Adrenal gland (tissue), 5 donors: ENCODE measurements at regions not wholly inside any gene's neighbourhood (a gene's known extent, or its start where the extent isn't known, plus 50 kb on each side); places are given as distances from the start of the nearest gene placed in this dataset.
"Not testable (repeated sequence)": the region's sequence is repeated elsewhere in the genome, so short reads cannot be mapped to it uniquely, and the experiment has no call there.

Experiments
- CTCF ChIP-seq, 6 experiments: fragments of 450-650 bp in 4 of 6; fragments of 200-600 bp in 2 of 6; sonication (generic) in 1 of 6; IDR thresholded peaks; 1 replicate in 5 of 6; 2 replicates in 1 of 6; pipeline versions ENCODE4 v1.5.1 to v1.8.0; 2016 to 2021; ENCODE audit warnings: antibody characterized with exemption in 6 of 6, mild to moderate bottlenecking in 2 of 6, moderate library complexity in 1 of 6
- POLR2A ChIP-seq, 2 donors: fragments of 450-650 bp; IDR thresholded peaks; one replicate each; pipeline ENCODE4 v1.6.1; 2017; ENCODE audit warnings: antibody characterized with exemption in 2 of 2, mild to moderate bottlenecking in 2 of 2, moderate library complexity in 1 of 2
- donor health status: DM: no; HTN: no; CAD: no.

- not testable (repeated sequence) for TF ChIP-seq CTCF, POLR2A (IDR thresholded peaks at IDR 0.05)
Measured at GRCh38 chr16:29348123-29348690, 58.3 kb downstream of the NPIPB11 start.
